DMS153 treated with DMSO at 0.1 percent for 48 hours (cell line): ENCODE measurements at regions not wholly inside any gene's neighbourhood (a gene's known extent, or its start where the extent isn't known, plus 50 kb on each side); places are given as distances from the start of the nearest gene placed in this dataset.
"Not testable (repeated sequence)": the region's sequence is repeated elsewhere in the genome, so short reads cannot be mapped to it uniquely, and the experiment has no call there.

Source experiments
- DNase-seq: peaks from one replicate; lab custom pipeline; 2025; ENCODE audit not compliant: unreplicated experiment; lab: John Stamatoyannopoulos, UW

- DNase-seq: no peak
Observed at GRCh38 chr13:91052876-91053275, 294.6 kb upstream of the MIR17HG start.

GRCh38 chr13:91053318-91054065 lies 294.0 kb upstream of the MIR17HG start:
- no peak for DNase-seq

- no peak for DNase-seq
Observed at GRCh38 chr13:91054902-91055301, 292.6 kb upstream of the MIR17HG start.

- DNase-seq: no peak
Observed at GRCh38 chr13:91056746-91057145, 290.7 kb upstream of the MIR17HG start.

GRCh38 chr13:91057507-91057906 lies 290.0 kb upstream of the MIR17HG start:
- not testable (repeated sequence) for DNase-seq

GRCh38 chr13:91058066-91058465 lies 289.4 kb upstream of the MIR17HG start:
- DNase-seq: no peak

- no peak for DNase-seq
Observed at GRCh38 chr13:91058919-91059318, 288.6 kb upstream of the MIR17HG start.

GRCh38 chr13:91066745-91067144 lies 280.7 kb upstream of the MIR17HG start:
- DNase-seq: no peak

GRCh38 chr13:91072486-91072885 lies 275.0 kb upstream of the MIR17HG start:
- no peak for DNase-seq

- no peak for DNase-seq
Observed at GRCh38 chr13:91074091-91074490, 273.4 kb upstream of the MIR17HG start.

GRCh38 chr13:91076830-91077229 lies 270.7 kb upstream of the MIR17HG start:
- no peak for DNase-seq

GRCh38 chr13:91078093-91078679 lies 269.3 kb upstream of the MIR17HG start:
- peak; percentile 17 for DNase-seq

GRCh38 chr13:91079176-91079575 lies 268.3 kb upstream of the MIR17HG start:
- no peak for DNase-seq

GRCh38 chr13:91085127-91085526 lies 262.4 kb upstream of the MIR17HG start:
- DNase-seq: no peak

GRCh38 chr13:91086936-91087716 lies 260.4 kb upstream of the MIR17HG start:
- DNase-seq: no peak

- DNase-seq: no peak
Observed at GRCh38 chr13:91097269-91097668, 250.2 kb upstream of the MIR17HG start.

- no peak for DNase-seq
Observed at GRCh38 chr13:91099877-91100276, 247.6 kb upstream of the MIR17HG start.

- DNase-seq: no peak
Observed at GRCh38 chr13:91100944-91101343, 246.5 kb upstream of the MIR17HG start.

- no peak for DNase-seq
Observed at GRCh38 chr13:91101381-91101780, 246.1 kb upstream of the MIR17HG start.

- DNase-seq: no peak
Observed at GRCh38 chr13:91105270-91105669, 242.2 kb upstream of the MIR17HG start.

- DNase-seq: no peak
Observed at GRCh38 chr13:91106565-91106964, 240.9 kb upstream of the MIR17HG start.

GRCh38 chr13:91108315-91108714 lies 239.2 kb upstream of the MIR17HG start:
- no peak for DNase-seq
